ENCODE measurements at regions not wholly inside any gene's neighbourhood (a gene's known extent, or its start where the extent isn't known, plus 50 kb on each side); places are given as distances from the start of the nearest gene placed in this dataset.

- no peak for TF ChIP-seq EZH2phosphoT487 (IDR thresholded peaks at IDR 0.05; ENCODE audit: borderline replicate concordance)
- TF ChIP-seq CTCF (conservative IDR thresholded peaks at IDR 0.05; ENCODE audit: low read length): no peak
Measured at GRCh38 chr4:59024257-59024656, 1914.1 kb upstream of the IGFBP7 start.
